ENCODE measurements at regions not wholly inside any gene's neighbourhood (a gene's known extent, or its start where the extent isn't known, plus 50 kb on each side); places are given as distances from the start of the nearest gene placed in this dataset.

DNA sequence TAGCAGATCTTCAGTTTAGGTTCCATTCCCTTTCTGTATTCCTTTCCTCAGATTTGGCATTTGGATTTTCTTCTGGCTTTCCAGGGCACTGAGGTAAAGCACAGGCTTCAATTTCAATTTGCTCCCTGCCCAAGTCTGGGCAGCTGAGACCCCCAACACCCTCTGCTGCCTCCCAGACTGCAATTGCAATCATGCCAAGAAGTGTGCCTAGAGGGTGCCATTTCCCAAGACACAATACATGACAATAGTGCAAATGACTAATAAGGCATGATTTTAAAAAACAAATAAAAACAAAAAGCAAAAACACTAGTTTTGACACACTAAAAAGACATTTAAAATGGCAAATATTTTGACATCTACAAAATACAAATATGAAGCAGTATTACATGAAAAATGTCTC, 364.8 kb downstream of the EPM2A start:
- no peak for DNase-seq

DNA sequence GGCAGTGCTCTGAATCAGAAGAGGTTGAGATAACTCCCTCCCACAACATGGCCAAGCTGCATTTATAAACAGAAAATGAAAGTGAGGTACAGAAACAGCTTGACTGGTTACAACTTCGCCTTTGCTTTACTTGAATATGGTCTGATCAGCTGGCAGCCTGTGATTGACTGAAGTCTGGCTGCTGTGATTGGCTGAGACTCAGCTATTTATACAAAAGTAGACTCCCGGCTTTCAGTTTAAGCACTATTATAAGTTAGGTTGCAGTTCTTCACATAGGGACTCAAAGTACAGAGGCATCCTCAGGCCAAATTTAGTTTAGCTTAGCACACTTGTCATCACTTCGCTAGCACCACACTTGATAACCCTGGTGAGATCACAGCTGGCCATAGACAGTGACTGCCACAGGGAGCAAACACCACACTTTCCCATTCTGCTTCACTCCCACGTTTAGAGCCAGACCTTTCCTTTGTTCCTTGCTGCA, 362.6 kb downstream of the EPM2A start:
- DNase-seq = no peak

DNA sequence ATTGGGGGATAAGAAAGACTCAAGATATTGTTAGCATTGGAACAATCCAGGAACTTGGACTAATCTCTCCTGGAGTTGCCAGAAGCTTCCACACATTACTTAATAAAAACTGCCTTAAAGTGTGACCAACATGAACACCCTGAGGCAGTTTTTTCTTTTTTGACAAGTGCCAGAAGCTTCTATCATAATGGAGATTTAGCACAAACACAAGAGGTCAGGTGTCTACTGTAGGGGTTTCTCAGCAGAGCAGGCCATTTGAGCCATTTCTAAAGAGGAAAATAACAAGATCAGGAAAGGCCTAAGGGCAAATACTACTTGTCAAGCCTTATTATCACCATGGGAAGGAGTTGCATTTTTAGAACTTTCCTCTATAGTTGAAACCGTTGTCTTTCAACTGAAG, 361.5 kb downstream of the EPM2A start:
- no peak for DNase-seq

DNA sequence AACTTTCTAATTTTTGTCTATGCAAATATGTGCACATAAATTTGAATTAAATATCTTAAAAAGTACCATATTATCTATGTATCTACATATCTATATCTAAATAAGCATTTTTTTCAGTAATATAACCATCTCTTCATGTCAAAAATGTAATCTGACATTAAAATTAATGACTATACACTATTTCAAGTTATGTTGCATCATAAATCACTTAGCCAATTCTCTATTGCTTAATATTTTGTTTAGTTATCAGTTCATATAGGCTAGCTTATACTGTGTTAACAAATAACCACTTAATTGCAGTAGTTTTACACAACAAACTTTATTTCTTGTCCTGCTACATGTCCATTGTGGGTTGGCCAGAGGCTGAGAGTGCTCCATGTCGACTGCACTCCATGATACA, 360.8 kb downstream of the EPM2A start:
- no peak for DNase-seq

DNA sequence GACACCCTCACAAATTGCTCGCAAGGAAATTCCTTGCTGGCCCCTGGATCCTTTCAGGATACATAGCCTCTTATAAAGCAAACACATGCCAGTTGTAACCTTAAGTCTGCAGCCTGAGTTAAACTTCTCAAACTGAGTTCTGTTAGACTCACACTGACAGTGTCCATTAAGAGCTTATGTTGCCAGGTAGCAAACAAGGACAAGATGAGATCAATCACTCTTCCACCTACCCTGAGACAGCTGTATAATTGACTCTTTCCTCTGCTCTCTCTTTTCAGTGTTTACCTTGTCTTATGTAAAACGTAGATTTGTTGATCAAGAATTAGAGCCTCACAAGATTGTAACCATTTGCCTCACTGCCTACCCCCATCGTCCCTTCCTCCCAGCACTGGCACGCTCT, 359.8 kb downstream of the EPM2A start:
- no peak for DNase-seq

DNA sequence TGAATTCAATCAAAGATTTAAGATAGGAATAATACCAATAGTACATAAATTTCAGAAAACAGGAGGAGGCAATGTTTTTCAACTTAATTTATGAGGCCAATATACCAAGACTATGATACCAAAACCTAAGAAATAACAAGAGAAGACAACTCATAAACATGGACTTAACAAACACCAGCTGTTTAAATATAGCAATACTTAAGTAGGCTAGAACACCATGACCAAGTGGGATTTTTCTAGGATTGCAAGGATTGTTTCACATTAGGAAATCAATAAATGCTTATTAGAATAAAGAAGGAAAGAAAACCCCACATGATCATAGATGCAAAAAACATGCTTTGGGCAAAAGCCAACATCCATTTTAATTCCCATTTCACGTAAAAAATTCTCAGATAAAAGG, 355.1 kb downstream of the EPM2A start:
- DNase-seq = no peak

DNA sequence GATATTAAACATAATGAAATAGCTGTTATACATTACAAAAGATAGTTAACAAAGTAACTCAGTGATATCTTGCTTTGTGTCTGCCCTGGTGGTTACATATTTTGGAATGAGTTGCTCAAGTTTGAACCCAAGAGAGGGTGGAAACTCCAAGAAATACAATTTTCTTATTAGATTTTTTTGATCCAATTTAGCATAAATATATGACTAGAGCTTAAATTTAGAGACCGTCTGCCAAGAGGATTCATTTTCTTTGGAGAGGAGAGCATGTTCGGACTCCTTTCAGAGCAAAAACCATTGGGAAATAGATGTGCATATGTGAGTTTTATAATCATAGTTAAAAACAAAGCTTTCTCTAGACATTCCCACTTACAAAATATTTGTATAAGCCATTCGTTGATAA, 353.4 kb downstream of the EPM2A start:
- no peak for DNase-seq

DNA sequence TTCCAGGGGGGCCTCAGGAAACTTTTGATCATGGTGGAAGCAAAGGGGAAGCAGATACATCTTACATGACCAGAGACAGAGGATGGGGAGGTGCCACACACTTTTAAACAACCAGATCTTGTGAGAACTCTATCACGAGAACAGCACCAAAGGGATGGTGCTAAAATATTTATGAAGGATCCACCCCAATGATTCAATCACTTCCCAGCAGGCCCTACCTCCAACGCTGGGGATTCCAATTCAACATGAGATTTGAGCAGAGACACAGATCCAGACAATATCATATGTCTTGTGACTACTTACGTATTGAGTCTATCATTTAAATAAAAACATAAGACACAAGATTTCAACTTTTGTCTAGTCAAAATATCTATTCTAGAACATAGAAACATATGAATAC, 351.9 kb downstream of the EPM2A start:
- DNase-seq = no peak

DNA sequence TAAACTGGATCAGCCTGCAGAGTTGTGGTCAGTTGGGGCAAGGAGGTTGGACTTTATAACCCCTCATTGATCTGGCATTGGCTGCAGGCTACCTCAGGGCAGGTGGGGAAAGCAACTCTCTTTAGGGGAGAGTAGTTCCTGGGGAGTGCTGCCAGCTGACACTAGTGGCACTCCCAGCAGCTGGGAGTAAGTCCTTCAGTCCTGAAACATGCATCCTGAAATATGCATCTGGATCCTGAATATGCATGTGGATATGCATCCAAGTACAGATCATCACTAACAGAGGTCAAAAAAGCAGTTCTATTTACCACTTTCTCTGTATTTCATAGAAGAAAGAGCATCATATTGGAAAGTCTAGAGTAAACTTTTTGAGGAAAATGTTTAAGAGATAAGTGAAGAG, 350.8 kb downstream of the EPM2A start:
- no peak for DNase-seq

DNA sequence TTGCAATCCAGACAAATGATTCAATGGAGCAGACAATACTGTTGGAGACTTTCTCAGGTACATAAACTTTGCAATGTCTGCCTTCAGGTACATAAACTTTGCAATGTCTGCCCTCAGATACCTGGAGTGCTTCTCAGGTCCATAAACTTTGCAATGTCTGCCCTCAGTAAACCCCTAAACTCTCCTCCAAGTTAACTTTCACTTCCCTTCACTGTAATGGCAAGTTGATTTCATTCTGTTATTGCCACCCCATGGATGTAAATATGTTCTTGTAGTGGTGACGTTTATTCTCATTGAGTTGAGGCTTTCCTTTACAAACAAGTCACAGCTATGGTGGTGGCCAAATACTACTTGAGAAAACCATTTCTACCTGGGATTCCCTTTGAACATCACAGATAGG, 338.8 kb downstream of the EPM2A start:
- DNase-seq = no peak

DNA sequence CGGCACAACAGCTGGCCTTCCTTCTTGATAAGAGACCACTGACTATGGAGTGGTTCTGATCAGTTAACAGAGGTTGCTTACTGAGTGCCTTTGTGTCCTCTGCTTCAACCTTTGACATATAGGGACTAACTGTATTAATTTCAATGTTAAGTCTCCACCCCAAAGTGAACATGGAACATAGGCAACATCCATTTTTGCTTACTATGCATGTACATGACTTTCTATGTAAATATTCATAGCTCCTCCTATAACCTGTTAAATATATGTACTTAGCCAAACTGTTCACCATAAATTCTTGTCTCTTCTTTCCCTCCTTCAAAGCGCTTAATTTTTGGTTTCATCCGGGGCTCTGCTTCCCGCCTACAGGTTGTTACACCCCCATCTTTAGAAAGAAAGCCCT, 334.8 kb downstream of the EPM2A start:
- DNase-seq = no peak

DNA sequence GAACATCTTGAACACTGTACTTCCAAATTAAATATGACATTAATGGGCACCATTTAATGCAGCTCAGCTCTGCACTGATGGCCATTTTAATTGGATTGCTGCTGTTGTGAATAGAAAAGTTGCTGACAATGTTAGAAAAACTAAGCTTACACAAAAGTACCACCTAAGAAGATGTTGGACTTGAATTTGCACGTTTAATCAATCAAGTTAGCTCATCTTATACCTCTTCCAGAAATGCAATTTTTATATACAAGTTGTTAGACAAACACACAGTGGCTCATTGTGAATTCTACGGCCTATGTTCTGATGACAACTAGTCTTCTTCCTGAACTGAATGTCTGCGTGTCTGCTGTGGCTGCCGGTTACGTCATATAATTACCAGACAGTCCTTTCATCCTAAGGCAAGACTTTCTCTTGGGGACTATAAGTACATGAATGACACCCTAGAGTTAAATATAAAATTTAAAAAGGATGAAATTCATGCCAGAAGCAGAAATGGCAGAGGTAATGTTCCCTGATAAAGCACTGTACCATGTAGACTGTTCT, 330.2 kb downstream of the EPM2A start:
- DNase-seq = peak; percentile 64

DNA sequence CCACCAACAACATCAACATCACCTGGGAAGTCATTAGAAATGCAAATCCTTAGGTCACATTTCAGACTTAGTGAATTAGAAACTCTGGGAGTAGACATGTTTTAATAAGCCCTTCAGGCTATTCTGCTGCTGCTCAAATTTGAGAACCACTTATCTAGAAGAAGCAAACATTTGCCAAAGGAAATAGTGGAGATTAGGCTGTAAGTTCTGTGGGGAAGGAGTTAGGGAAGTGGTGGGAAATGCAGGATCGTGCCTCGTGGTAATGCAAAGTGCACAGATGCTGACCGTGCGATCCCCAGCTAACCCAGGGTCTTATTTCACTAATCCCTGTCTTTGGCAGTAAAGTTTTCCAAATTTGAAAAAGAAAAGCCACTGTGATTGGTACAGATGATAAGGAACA, 328.5 kb downstream of the EPM2A start:
- no peak for DNase-seq

DNA sequence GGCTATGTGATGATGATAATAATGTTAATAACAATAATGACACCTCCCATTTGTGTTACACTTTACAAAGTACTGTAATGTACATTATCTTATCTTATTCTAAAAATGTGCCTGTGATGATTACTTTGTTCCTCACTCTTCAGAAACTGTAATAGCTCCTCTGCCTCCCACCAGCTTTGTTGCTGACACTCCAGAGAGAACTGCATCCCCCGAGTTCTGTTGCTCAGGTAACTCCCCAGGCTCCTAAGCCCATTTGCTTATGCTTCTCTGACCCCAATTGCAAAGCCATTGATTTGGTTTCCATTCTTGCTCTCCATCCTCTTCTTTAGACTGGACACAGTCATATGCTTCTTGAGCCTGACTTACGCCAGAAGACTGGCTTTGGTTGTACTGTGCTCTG, 319.7 kb downstream of the EPM2A start:
- DNase-seq = no peak

DNA sequence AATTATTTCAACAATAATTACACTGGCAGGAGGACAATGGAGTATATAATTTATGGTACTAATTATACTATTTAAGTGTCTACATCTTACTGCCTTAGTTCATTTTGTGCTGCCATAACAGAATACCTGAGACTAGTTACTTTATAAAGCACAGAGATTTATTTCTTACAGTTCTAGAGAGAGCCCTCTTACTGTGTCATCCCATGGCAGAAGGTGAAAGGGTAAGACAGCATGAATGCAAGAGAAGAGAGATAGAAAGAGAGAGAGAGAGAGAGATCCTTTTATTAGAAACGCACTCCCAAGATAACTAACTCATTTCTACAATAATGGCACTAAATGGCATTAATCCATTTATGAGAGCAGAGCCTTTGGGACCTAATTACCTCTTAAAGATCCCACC, 314.7 kb downstream of the EPM2A start:
- DNase-seq = no peak

DNA sequence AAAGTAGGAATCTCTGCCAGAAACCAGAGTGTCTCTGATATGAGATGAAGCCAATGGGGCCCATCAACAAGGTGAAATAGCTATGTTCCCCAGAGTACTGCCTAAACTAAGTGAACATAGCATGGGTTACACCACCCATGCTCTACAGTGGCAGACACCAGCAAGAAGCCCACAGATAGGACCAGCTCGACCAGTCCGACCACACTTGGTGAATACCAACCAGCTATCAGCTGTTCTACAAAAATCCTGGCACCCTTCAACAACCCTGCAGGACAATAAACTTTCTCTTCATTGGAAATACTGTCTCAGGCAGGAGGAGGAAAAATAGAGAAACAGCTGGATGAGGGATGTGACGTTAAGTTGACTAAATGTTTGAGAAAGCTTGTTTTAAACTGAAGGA, 311.4 kb downstream of the EPM2A start:
- DNase-seq = no peak

DNA sequence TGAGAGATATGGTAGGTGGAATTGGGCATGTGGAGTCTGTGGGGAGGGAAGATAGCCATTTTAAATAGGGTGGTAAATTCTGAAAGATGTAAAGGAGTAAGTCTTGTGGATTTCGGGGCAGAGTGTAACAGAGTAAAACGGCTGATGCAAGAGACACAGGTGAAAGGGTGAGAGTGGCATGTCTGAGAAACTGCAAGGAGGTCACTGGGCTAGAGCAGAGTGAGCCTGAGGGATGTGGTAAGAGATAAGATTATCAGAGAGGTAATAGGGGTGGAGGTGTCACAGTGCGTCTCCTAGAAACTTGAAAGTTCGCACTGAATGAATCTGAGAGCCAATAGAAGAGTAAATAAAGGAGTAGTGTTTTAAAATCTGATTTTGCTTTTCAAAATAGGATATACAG, 308.1 kb downstream of the EPM2A start:
- DNase-seq = no peak

DNA sequence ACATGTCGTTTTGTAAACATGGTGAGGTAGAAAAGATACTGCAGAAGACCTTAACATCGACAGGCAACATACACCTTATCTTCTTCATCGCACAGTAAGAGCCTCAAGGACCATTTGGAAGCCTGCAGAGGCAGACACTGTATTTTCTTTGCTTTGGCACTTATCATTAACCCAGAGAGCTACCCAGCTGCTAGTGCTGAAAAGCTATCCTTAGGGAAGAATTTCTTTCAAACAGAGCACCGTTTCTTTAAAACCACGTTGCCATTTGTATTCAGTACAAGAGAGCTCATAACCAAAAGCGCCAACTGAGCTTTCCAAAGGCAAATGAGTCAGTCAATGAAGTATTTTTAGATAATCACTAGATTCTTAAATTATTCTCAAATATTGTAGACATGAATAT, 306.6 kb downstream of the EPM2A start:
- DNase-seq = peak; percentile 19

DNA sequence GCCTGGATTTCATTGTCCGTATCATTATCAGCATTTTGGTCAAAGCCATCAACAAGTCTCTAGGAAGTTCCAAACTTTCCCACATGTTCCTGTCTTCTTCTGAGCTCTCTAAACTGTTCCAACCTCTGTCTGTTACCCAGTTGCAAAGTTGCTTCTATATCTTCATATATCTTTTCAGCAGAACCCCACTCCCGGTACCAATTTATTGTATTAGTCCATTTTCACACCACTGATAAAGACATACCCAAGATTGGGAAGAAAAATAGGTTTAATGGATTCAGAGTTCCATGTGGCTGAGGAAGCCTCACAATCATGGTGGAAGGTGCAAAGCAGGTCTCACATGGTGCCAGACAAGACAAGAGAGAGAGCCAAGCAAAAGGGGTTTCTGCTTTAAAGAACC, 293.2 kb downstream of the EPM2A start:
- DNase-seq = no peak

DNA sequence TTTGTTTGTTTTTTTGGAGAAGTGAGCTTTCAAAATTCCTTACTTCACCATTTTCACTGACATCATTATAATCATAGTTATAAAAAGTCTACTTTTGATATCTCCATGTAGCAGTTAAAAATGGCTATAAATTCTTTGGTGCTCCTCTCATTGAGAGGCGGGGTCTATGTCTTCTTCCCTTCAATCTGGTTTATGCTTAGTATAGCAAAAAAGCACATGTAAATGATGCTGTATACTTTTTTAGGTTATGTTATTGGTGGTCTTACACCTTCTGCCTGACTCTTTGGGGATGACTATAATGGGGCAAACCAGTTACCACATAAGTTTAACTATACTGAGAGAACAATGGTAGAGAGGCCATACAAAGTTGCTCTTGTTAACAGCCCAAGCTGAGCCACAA, 289.6 kb downstream of the EPM2A start:
- no peak for DNase-seq

DNA sequence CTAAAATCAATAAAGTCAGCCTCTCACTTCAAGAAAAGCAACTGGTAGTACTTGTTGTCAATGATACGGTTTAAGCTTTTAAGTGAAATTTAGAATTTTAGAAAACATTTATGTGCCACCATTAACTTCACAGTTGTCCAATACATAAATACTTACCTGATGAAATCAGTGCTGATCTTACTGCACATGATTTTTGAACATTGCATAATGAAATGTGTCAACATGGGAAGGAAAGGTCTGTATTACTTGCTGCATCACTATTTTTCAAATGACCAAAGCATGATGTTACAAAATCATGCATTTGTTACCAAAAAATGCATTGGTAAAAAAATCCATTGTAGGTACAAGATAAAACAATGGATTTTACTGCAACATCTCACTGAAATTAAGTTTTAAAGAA, 284.3 kb downstream of the EPM2A start:
- no peak for DNase-seq

DNA sequence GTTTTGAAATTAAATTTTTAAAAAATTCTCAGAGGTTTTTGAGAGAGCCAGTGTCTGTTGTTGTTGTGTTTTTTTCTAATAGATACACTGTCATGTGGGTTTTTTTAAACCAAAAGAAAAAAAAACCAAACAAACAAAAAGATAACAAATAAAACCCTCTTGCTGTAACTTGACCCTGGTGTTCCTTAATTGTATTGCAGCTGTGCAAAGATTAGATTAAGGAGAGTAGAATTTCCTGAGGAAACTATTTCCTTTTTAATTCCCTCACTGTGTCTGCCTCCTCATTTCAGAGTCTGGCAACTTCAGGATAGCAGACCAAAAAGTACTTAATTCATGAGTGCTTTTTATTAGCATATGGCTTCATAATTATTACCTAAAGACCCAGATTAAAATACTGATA, 281.9 kb downstream of the EPM2A start:
- no peak for DNase-seq

DNA sequence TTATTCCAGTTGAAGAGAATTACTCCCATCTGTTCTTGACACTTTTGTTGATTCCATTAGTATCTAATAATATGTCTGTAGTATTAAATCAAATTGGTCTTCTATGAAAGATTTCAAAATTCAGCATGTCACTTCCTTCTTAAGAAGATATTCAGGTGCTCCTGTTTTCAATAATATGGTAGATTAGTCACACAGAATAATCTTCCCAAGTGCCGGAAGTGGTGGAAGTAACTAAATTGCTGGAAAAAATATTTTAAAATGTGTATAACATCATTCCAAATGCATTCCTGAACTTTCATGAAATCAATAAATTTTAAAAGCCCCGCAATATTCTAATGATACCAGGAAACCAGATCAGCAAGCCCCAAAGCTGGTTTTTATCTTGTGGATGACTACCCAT, 281.3 kb downstream of the EPM2A start:
- no peak for DNase-seq

DNA sequence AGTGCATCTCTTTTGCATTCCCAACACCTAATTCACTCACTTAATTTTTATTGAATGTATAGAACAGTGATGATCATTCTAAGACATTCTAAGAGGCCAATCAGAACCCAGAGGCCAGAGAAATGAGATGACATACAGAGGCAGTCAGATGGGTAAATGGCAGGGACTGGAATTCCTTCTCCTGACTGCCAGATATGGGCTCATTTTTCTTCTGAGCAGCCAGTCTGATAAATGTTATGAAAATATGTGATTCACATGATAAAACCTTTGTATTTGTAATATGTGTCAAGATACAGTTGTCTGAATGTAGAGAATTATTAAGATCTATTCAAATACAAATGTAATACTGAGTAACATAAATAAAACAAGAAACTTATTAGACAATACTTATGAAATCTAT, 277.8 kb downstream of the EPM2A start:
- DNase-seq = no peak

DNA sequence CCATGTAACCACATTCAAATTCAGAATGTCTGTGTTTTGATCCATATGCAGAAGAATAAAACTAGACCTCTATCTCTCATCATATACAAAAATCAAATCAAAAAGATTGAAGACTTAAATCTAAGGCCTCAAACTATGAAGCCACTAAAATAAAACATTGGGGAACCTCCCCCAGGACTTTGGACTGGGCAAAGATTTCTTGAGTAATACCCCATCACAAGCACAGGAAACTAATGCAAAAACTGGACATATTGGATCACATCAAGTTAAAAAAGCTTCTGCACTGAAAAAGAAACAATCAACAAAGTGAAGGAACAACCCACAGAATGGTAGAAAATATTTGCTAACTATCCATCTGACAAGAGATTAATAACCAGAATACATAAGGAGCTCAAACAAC, 266.8 kb downstream of the EPM2A start:
- no peak for DNase-seq

DNA sequence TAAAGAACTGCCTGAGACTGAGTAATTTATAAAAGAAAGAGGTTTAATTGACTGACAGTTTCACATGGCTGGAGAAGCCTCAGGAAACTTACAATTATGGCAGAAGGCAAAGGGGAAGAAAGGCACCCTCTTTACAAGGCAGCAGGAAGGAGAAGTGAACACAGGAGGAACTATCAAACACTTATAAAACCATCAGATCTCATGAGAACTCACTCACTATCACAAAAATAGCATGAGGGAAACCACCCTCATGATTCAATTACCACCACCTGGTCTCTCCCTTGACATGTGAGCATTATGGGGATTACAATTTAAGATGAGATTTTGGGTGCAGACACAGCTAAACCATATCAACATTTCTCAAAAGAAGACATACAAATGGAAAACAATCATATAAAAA, 266.3 kb downstream of the EPM2A start:
- DNase-seq = no peak

Data from retina (tissue), 1 donor.